Activated CD8-positive, alpha-beta T cell treated with anti-CD3 and anti-CD28 coated beads for 36 hours (primary cell): ENCODE measurements at regions not wholly inside any gene's neighbourhood (a gene's known extent, or its start where the extent isn't known, plus 50 kb on each side); places are given as distances from the start of the nearest gene placed in this dataset.

ENCODE experiments used
- ATAC-seq: fragments of 200-7000 bp; cut with Tn5 transposase; one replicate; pipeline ENCODE4 v1.10.0; 2021; ENCODE audit warnings: mild to moderate bottlenecking, moderate library complexity
- CTCF ChIA-PET: fragments of 350-600 bp; sonication (Branson Sonifier 250); formaldehyde crosslinking; loops from one replicate; lab custom pipeline; 2021; ENCODE audit warnings: antibody characterized with exemption; lab: Charles Lee
- POLR2A ChIA-PET: fragments of 350-600 bp; sonication (Branson Sonifier 250); formaldehyde crosslinking; loops from one replicate; lab custom pipeline; 2021; ENCODE audit warnings: antibody characterized with exemption; lab: Charles Lee
- DNase-seq: peaks from one replicate; pipeline ENCODE4 v3.0.0-alpha.2; 2020
- H3K27ac Mint-ChIP-seq: one replicate; pipeline ENCODE4 v1.8.0; 2021; ENCODE audit warnings: mild to moderate bottlenecking, mixed read lengths
- H3K27me3 Mint-ChIP-seq: one replicate; pipeline ENCODE4 v1.8.0; 2021; ENCODE audit warnings: mixed read lengths
- H3K36me3 Mint-ChIP-seq: one replicate; pipeline ENCODE4 v1.8.0; 2021; ENCODE audit warnings: low read depth, mixed read lengths
- H3K4me1 Mint-ChIP-seq: one replicate; pipeline ENCODE4 v1.8.0; 2021; ENCODE audit warnings: low read depth, mixed read lengths
- H3K4me3 Mint-ChIP-seq: one replicate; pipeline ENCODE4 v1.8.0; 2021; ENCODE audit warnings: mild to moderate bottlenecking, moderate library complexity, mixed read lengths
- H3K9me3 Mint-ChIP-seq: one replicate; pipeline ENCODE4 v1.8.0; 2021; ENCODE audit warnings: mixed read lengths
- intact Hi-C: fragments of 100-400 bp; cut with micrococcal nuclease; formaldehyde crosslinking; loops from one replicate; pipeline ENCODE4 v1.10.0; 2022
- TF ChIP-seq, protein P1 (sequence below): fragments of 200-600 bp; IDR thresholded peaks from one replicate; pipeline ENCODE4 v1.8.0; 2022; ENCODE audit warnings: antibody characterized with exemption, mild to moderate bottlenecking

DNA sequence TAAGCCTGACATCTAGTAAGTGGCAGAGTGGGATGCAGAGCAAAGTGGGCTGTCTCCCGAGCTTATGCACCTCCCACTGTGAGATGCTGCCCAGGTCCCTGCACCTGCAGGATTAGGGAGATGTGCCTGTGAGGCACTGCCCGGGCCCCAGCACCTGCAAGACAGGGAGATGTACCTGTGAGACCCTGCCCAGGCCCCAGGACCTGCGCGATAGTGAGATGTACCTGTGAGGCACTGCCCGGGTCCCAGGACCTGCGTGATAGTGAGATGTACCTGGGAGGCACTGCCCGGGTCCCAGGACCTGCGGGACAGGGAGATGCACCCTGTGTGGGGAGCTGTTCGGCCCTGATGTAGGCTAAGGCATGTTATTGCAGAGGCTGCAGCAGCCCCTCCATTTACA, 622.8 kb downstream of the PTPRU start:
- ChIA-PET CTCF (no interaction called here), POLR2A (no interaction called here)
- no peaks in the 10 kb centered on the region for H3K4me1 Mint-ChIP-seq
- peaks cover 1% of the 10 kb centered on the region for H3K27me3 Mint-ChIP-seq
- H3K9me3 Mint-ChIP-seq = peaks cover 10% of the 10 kb centered on the region
- H3K4me3 Mint-ChIP-seq = no peak overlapping the region
- no peak overlapping the region for H3K27ac Mint-ChIP-seq
- DNase-seq = no peak
- TF ChIP-seq, protein P1, sequence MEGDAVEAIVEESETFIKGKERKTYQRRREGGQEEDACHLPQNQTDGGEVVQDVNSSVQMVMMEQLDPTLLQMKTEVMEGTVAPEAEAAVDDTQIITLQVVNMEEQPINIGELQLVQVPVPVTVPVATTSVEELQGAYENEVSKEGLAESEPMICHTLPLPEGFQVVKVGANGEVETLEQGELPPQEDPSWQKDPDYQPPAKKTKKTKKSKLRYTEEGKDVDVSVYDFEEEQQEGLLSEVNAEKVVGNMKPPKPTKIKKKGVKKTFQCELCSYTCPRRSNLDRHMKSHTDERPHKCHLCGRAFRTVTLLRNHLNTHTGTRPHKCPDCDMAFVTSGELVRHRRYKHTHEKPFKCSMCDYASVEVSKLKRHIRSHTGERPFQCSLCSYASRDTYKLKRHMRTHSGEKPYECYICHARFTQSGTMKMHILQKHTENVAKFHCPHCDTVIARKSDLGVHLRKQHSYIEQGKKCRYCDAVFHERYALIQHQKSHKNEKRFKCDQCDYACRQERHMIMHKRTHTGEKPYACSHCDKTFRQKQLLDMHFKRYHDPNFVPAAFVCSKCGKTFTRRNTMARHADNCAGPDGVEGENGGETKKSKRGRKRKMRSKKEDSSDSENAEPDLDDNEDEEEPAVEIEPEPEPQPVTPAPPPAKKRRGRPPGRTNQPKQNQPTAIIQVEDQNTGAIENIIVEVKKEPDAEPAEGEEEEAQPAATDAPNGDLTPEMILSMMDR = no peak
- H3K36me3 Mint-ChIP-seq = no peaks in the 10 kb centered on the region
- intact Hi-C loops = no loop called here
- no peak for ATAC-seq

DNA sequence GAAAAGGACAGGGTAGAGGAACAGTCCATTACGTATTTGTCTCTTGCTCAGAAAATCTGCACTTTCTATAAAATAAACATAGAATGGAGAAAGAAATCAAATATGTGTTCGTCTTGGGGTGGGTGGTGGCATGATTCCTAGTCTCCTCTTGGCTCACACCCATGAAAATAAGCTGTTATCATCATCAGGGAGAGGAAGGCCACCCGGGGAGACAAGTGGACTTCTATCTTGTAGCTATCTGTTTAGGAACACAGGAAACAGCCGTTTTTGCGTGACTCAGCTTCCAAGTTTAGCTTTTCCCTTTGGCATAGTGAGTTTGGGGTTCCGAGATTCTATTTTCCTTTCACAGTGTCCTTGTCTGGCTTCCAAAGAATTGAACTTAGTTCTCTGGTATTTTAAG, 622.3 kb downstream of the PTPRU start:
- TF ChIP-seq, protein P1 = no peak
- Mint-ChIP-seq H3K9me3 (peaks cover 10% of the 10 kb centered on the region), H3K4me3 (no peak overlapping the region), H3K4me1 (no peaks in the 10 kb centered on the region), H3K36me3 (no peaks in the 10 kb centered on the region), H3K27me3 (peaks cover 1% of the 10 kb centered on the region), H3K27ac (no peak overlapping the region)
- ChIA-PET CTCF (no interaction called here), POLR2A (no interaction called here)
- intact Hi-C loops = no loop called here
- DNase-seq (no peak), ATAC-seq (no peak)

DNA sequence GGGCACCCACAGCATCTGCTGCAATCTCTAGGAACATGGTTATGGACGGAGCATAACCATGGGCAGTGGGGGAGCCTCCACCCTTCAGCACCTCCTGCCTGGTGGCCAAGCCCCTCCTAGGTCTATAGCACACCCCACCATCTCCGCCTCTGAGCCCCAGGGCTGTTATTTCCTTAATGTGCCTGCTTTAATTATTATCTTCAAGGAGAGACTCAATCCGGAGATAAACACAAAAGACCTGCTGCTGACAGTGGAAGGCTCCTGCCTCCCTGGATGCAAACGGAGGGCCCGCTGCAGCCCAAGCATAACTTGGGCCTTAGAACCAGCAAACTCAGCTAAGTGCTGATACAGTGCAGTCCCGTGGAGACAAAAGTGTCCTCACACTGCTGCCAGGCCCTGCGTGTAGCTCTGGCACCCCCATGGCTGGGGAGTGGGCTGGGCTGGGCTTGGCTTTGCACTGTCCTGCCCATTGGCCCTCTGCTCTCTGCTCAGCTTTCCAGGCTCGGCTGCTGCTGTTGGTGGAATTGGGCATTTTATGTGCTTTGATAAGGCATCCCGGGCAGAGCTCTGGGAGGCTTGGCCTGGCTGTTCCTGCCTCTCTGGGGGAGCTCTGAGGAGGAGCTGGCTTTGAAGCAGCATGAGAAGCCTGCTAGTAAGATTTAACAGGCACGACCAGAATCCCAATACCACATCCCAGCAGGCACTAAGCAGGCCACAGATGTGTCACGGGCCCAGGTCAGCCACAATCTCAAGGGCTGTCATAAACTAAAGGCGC, 620.2 kb downstream of the PTPRU start:
- intact Hi-C loops = no loop called here
- Mint-ChIP-seq H3K27me3 (peaks cover 1% of the 10 kb centered on the region), H3K9me3 (peaks cover 8% of the 10 kb centered on the region), H3K4me3 (no peak overlapping the region), H3K27ac (no peak overlapping the region), H3K36me3 (no peaks in the 10 kb centered on the region), H3K4me1 (no peaks in the 10 kb centered on the region)
- ChIA-PET CTCF (no interaction called here), POLR2A (no interaction called here)
- DNase-seq (no peak), ATAC-seq (no peak)
- TF ChIP-seq, protein P1 = no peak

DNA sequence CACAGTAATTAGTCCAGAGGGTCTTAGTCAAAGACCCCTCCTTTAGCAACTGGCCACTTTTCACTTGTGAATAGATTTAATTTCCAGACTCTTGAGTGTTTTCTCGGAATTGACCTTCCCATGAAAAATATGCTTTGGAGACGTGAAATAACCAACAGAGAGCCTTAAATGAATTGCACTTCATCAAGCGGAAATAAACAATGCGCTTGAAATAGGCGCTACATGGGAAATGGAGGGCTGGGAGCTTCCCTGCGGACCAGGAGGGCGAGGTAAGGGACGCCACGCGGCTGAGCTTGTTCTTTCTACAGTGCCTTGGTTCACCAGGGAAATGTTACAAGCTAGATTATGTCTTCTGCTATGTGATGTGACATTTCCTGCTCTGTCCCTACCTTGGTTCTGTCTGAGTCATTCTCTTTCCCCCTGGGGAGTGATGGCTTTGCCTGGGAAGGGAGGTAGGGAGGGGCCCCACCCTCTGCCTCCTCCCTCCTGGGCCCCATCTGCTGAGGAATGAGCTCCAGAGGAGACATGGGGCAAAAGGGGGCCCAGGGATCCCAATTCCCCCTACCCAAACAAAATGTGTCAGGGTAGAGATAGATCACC, 619.3 kb downstream of the PTPRU start:
- POLR2A ChIA-PET = no interaction called here

More for the DNA sequence above, 619.3 kb downstream of the PTPRU start:
- no peaks in the 10 kb centered on the region for H3K4me1 Mint-ChIP-seq
- intact Hi-C loops = no loop called here
- DNase-seq (no peak), ATAC-seq (no peak)
- no peak overlapping the region for H3K27ac Mint-ChIP-seq
- no peaks in the 10 kb centered on the region for H3K36me3 Mint-ChIP-seq
- no peak overlapping the region for H3K4me3 Mint-ChIP-seq
- peaks cover 3% of the 10 kb centered on the region for H3K9me3 Mint-ChIP-seq
- TF ChIP-seq, protein P1 = no peak
- CTCF ChIA-PET = no interaction called here
- peaks cover 1% of the 10 kb centered on the region for H3K27me3 Mint-ChIP-seq
